GM10847 (cell line): ENCODE measurements at regions not wholly inside any gene's neighbourhood (a gene's known extent, or its start where the extent isn't known, plus 50 kb on each side); places are given as distances from the start of the nearest gene placed in this dataset.

Source experiments
- POLR2A ChIP-seq: IDR thresholded peaks from 2 replicates; pipeline ENCODE4 v1.6.1; 2011; ENCODE audit not compliant: insufficient read length; ENCODE audit errors: extremely low read depth

GRCh38 chr16:85213926-85214675 lies 101.8 kb upstream of the CIBAR2 start:
- no peak for TF ChIP-seq POLR2A

GRCh38 chr16:85215478-85216118 lies 103.3 kb upstream of the CIBAR2 start:
- TF ChIP-seq POLR2A = no peak

GRCh38 chr16:85216522-85217375 lies 104.5 kb upstream of the CIBAR2 start:
- no peak for TF ChIP-seq POLR2A

GRCh38 chr16:85220125-85220839 lies 108.0 kb upstream of the CIBAR2 start:
- TF ChIP-seq POLR2A = no peak

DNA sequence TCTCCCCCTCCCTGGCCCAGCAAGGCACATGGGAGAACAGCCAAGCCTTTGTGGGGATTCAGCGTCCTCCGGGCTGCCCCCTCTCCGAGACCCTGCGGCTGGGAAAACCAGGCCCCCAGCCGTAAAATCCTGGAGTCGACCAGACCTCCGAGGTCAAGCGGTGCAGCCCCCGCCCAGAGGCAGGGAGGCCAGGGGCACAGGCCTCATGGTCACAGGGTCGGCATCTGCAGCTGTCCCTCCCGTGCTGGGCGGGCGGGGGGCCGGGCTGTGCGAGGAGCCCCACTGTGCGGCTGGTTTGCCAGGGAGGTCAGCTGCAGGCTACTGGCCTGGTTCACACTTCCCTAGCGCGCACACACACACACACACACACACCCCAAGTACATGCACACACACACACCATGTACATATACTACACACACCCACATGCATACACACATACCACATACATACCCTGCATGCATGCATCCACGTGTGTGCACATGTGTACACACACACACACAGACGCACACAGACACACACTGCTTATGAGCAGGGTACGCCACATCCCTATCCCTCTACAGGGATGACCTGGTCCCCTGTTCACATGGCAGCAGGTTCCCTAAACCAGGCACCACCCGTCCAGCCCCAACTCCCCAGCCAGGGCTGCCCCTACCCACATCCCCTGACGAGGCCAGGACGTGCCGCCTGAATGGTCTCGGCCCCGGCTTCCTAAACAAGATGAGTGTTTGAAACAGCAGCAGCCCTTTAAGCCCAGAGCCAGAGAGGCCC lies 108.9 kb upstream of the CIBAR2 start:
- no peak for TF ChIP-seq POLR2A

GRCh38 chr16:85221771-85222154 lies 109.5 kb upstream of the CIBAR2 start:
- no peak for TF ChIP-seq POLR2A

DNA sequence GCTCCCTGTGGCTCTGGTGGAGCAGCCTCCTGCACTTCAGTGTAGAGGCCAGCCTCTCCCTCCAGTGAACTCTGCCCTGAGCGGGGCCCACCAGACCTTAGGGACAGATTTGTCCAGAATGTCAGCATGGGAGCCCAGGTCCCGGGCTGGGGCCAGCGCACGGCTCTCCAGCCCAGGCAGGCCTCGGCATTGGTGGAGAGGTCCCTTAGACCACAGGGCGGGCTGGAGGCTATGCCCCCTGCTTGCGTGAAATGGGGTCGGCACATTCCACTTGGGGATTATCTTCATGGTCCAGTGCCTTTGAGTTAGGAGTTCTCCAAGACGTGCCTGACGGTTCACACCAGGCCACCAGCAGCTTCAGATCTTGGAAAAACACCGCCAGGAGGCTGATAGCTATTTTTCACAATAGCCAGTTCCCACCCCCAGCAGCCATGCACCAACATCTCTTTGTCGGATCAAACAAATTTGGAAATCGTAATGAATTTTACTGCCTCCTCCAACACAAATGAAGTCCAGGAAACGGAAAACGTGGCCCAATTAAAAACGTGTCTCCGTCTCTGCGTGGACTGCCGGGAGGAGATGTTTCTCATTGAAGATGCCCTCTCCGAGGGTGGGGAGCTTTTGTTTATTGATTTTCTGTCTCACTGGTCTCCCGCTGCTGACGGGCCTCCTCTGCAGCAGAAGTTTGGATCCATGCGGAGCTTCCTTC lies 110.0 kb upstream of the CIBAR2 start:
- no peak for TF ChIP-seq POLR2A

DNA sequence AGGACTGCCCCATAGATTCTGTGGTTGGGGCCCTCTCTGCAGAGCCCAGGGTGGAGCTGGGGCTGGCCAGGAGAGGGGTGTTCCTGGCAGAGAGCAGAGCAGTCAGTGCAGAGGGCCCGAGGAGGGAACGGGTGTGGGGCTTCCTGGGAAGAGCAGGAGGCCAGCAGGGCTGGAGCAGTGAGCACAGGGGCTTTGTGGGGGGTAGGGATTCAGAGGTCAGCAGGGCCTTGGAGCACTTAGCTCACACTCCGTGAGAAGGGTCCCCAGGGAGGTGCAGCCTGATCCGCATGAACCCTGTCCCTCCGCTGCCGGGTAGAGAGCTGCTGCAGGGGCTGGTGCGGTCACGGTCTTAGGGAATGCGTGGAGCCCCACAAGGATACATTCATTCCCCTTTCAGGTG lies 113.0 kb upstream of the CIBAR2 start:
- no peak for TF ChIP-seq POLR2A

GRCh38 chr16:85225721-85226120 lies 113.4 kb upstream of the CIBAR2 start:
- TF ChIP-seq POLR2A = no peak

- TF ChIP-seq POLR2A = no peak
These were observed 115.0 kb upstream of the CIBAR2 start for GRCh38 chr16:85227084-85227945.

DNA sequence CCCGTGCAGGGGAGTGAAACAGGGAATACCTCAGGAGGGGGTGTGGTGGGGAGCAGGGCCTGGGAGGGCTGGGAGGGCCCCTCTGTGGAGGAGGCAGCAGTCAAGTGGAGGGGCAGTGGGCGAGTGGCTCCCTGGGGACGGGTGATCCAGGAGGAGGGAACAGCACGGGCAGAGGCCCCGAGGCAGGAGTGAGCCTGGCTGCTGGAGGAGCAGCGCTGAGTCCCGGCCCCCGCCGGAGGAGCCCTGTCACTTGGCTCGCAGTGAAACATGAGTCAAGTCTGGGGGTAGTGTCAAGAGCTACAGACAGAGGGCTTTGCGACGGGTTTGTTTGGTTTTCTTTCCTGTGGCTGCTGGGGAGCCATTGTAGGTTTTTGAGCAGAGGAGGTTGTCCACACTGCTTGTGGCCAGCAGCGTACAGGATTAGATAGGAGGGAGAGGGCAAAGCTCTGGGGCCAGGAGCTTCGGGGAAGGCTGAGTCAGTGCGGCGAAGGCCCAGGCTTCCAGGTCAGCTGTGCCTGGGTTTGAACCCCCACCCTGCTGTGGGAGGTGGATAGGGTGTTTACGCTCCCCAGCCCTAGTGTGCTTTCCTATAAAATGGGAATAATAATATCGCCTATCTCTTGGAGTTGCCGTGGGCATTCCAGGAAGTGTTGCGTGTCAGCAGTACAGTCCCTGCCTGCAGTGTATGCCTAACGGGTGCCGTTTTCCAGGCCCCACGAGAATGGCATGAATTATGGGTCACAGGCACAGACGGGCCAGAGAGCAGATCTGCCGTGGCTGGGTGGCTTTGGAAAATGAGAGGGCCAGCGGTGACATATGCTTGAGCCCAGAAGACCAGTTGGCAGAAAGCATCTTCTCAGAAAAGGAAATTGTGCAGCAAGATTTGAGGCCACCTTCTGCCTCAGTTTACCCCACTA lies 115.9 kb upstream of the CIBAR2 start:
- no peak for TF ChIP-seq POLR2A

GRCh38 chr16:85228970-85229430 lies 116.7 kb upstream of the CIBAR2 start:
- no peak for TF ChIP-seq POLR2A
